GM21526 (cell line): ENCODE measurements at regions not wholly inside any gene's neighbourhood (a gene's known extent, or its start where the extent isn't known, plus 50 kb on each side); places are given as distances from the start of the nearest gene placed in this dataset.

Experiments used
- ATAC-seq: cut with Tn5 transposase; IDR thresholded peaks from one replicate; pipeline ENCODE4 v1.9.1; 2021; ENCODE audit warnings: moderate library complexity; ENCODE audit not compliant: unreplicated experiment, low FRiP score

DNA sequence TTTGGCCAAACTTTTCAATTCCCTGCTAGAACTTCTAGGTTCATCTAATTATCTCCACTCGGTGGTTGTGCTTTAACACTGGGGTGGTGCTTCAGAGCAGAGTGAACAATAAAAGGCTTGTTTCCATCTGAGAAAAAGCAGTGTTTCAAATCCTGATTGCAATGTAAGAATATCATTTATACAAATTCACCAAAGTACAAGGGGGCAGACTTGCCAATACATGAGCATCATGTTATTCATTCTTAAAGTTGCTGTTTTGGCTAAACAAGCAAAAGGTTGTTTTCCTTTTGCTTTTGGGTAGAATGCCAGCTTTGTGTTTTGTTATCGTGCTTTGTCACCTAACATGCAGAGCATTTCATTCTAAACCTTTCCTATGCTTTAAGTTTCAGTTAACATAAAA, 78.5 kb upstream of the UBAC2 start:
- no peak for ATAC-seq

DNA sequence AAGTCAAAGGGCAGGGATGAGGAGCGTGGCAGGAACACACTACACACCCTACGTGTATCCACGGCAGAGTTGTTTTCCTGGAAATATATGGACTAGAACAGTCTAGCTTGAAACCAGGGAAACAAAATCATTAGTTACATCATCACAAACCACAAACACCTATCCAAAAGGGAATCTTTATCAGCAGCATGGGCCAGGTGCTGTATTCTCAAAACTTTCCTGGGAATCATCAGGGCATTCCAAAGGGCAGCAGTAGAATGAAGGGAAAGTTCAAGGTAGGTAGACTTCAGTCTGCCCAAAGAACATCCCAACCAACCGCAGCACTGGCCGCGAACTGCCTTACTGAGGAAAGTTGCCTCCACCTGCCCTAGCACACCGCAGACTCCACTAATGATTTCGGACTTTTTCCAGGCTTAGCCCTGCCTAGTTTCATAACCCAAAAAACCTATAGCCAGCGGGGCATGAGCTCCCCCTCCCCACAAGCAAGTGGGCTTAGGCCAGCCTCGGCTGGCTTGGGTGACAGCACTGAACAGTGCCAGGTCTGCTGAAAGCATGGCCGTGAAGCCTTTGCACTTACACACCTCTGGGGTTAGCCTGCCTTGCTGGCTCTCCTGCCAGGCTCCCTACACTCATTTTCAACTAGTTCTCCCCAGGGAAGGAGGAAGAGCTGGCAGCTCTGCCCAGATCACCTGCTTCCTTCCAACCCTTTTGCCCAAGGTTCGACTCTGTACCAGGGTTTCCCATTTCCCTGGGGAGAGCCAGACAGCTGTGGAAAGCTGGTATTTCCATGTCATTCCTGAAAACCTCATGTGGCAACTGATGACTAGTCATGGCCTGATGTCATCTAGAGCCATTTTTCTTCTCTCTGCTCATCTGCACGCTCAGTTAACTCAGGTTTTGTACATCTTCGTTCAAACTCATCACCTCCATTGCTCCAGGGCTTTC, 77.3 kb upstream of the UBAC2 start:
- ATAC-seq, result no peak

DNA sequence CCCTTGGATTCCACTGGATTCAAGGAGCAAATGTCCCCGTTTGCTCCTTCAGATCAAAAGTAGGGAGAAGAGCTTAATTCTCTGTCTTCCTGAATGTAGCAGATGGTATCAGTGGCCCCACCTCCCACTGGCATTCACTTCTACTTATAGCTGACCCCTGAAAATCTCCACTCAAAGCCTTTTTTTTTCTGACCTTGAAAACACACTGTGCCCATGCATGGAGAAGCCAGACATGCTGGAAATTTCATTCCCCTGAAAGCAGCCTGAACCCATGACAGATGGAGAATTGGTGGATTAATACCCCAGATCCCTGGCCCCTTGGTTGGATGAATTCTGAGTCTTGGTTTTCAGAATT, 76.6 kb upstream of the UBAC2 start:
- ATAC-seq, result no peak

DNA sequence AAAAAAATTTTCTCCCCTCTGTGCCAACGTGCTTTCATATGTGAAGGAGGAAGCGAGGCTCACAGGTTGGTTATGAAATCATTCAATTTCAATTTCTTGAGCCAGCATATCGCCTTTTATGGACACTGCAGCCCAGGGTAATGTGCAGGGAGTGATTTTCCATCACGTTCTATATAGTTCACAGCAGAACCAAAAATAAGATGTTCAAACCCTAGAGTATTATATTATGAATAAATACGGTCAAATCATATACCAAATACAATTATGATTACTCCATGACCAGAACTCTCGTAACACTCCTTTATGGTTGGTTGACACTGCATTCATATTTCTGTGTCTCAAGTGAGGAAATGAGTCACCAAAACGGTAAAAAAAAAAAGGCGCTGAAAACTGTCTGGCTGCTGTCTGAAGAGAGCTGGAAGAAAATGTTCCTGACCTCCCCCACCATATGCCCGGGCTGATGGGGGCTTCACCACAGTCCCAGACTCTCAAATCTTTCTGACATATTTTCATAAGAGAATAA, 75.8 kb upstream of the UBAC2 start:
- ATAC-seq, result peak; percentile 55

DNA sequence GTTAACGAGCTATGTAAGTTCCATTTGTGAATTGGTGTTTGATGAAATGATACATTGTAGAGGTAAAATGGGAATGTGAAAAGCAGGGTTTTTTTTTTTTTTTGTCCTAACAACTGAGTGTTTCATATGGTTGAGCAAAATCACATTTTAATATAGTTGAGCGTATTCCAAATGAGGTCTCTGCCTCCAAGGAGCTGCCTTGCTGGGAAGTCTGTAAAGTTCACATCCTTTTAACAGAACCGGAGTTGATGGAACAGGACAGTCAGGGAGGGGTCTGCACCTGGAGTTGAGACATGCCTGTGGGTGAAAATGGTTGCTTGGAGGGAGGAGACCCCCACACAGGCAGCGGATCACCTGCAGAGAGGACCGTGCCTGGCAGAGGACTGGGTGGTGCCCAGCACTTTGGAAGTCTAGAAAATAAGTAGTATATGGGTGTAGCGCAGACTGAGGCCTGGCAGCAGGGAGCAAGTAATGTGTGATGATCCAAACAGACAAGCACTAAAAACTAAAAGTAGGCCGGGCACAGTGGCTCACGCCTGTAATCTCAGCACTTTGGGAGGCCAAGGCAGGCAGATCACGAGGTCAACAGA, 75.2 kb upstream of the UBAC2 start:
- no peak for ATAC-seq

DNA sequence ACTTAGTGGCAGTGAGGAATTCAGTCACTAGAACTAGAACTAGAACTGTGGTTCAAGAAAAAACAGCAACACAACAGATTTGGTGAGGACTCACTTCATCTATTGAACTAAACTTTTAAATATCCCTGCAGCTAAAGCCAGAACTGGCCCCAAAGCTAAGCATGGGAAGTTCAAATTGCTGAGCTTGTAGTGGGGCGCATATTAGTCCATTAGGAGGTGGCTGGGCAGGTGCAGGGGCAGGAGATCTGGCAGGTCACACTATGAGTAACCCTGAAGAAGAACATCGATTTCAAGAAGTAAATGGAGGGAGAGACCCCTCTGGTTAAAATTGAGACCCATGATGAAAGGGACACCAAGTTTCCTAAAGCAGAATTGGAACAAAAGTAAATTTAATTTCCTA, 73.8 kb upstream of the UBAC2 start:
- no peak for ATAC-seq

DNA sequence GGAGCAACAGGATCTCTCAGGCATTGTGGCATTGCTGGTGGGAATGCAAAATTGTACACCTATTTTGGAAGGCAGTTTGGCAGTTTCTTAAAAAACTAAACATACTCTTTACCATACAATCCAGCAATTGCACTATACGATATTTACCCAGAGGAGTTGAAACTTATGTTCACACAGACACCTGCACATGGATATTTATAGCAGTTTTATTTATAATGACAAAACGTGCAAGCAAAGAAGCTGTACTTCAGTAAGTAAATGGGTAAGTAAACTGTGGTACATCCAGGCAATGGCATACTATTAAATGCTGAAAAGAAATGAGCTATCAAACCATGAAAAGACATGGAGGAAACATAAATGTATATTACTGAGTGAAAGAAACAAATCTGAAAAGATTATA, 71.6 kb upstream of the UBAC2 start:
- peak; percentile 58 for ATAC-seq

DNA sequence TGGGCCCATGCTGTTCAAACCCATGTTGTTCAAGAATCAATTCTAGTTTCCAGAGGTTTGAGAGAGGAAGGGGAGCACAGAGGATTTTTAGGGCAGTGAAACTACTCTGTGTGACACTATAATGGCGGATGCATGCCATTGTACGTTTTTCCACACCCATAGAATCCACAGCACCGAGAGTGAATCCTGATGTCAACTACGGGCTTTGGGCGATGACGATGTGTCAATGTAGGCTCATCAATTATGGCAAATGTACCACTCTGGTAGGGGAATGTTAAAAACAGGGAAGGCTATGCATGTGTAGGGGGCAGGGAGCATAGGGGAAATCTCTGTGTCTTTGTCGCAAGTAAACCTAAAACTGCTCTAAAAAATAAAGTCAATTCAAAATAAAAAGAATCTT, 70.7 kb upstream of the UBAC2 start:
- ATAC-seq, result no peak

GRCh38 chr13:99131410-99131809, 69.2 kb upstream of the UBAC2 start:
- no peak for ATAC-seq

- ATAC-seq, result no peak
Measured at GRCh38 chr13:99132295-99132835, 68.3 kb upstream of the UBAC2 start.

- no peak for ATAC-seq
Measured at GRCh38 chr13:99133230-99133629, 67.4 kb upstream of the UBAC2 start.

GRCh38 chr13:99133848-99134247, 66.8 kb upstream of the UBAC2 start:
- no peak for ATAC-seq

DNA sequence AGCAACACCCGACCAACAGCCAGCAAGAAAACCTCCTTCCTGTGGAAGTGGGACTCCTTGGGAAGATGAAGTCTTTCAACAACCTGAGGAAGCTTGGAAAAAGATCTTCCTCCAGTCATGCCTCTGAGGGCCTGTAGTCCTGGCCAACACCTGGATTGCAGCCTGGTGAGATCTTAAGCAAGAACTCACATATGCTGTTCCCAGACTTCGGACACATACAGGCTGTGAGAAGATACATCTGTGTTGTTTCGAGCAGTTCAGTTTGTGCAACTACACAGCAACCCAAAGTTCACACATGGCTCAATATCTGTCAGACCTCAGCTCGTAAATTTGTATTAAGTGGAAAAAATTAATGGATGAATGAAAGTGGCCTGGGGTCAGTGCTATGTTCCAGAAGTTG, 65.1 kb upstream of the UBAC2 start:
- no peak for ATAC-seq

- ATAC-seq, result no peak
Measured at GRCh38 chr13:99136427-99136954, 64.2 kb upstream of the UBAC2 start.

GRCh38 chr13:99140831-99141230, 59.8 kb upstream of the UBAC2 start:
- no peak for ATAC-seq

DNA sequence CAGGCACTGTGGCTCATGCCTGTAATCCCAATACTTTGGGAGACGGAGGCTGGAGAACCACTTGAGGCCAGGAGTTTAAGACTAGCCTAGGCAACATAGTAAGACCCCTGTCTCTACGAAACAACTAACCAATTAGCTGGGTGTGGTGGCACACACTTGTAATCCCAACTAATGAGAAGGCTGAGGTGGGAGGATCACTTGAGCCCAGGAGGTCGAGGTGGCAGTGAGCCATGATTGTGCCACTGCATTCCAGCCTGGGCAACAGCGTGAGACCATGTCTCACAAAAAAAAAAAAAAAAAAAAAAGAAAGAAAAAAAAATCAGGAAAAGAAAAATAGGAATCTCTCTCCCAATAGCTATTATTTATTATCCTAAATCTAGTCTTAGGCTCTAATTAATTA, 56.8 kb upstream of the UBAC2 start:
- ATAC-seq, result no peak

GRCh38 chr13:99144306-99144705, 56.3 kb upstream of the UBAC2 start:
- no peak for ATAC-seq

GRCh38 chr13:99145461-99145860, 55.2 kb upstream of the UBAC2 start:
- no peak for ATAC-seq

- no peak for ATAC-seq
Measured at GRCh38 chr13:99150575-99151361, 49.9 kb upstream of the UBAC2 start.
